OCI-LY1 (cell line): ENCODE measurements at regions not wholly inside any gene's neighbourhood (a gene's known extent, or its start where the extent isn't known, plus 50 kb on each side); places are given as distances from the start of the nearest gene placed in this dataset.

Experiments
- H2AFZ ChIP-seq: fragments of 200-600 bp; sonication (generic), shearing (Covaris generic); 2 replicates; pipeline ENCODE4 v1.6.0; 2014; ENCODE audit warnings: antibody characterized with exemption, mild to moderate bottlenecking, low read length
- H3F3A ChIP-seq: fragments of 200-600 bp; sonication (generic), shearing (Covaris generic); 2 replicates; pipeline ENCODE4 v1.6.0; 2014; ENCODE audit warnings: mild to moderate bottlenecking, antibody characterized with exemption, low read length, moderate library complexity; ENCODE audit not compliant: insufficient read depth
- H3K27ac ChIP-seq: fragments of 200-600 bp; sonication (generic); 2 replicates; pipeline ENCODE4 v1.5.1; 2014; ENCODE audit warnings: low read length, mixed run types, mild to moderate bottlenecking, low read depth; ENCODE audit not compliant: poor library complexity, severe bottlenecking
- H3K27me3 ChIP-seq: fragments of 200-600 bp; sonication (generic); 2 replicates; pipeline ENCODE4 v1.6.0; 2014; ENCODE audit warnings: antibody characterized with exemption, mild to moderate bottlenecking, low read length, moderate library complexity; ENCODE audit not compliant: insufficient read depth
- H3K36me3 ChIP-seq: fragments of 200-600 bp; sonication (generic); 2 replicates; pipeline ENCODE4 v1.6.1; 2014; ENCODE audit warnings: mild to moderate bottlenecking, antibody characterized with exemption, low read length, moderate library complexity, mixed read lengths; ENCODE audit not compliant: insufficient read depth
- H3K4me1 ChIP-seq: fragments of 200-600 bp; sonication (generic); 2 replicates; pipeline ENCODE4 v1.5.1; 2014; ENCODE audit warnings: mild to moderate bottlenecking, low read length, moderate library complexity; ENCODE audit not compliant: insufficient read depth, severe bottlenecking
- H3K4me2 ChIP-seq: fragments of 200-600 bp; sonication (generic), shearing (Covaris generic); 2 replicates; pipeline ENCODE4 v1.6.1; 2014; ENCODE audit warnings: low read length
- H3K4me3 ChIP-seq: fragments of 200-600 bp; sonication (generic); 2 replicates; pipeline ENCODE4 v1.5.1; 2014; ENCODE audit warnings: low read length, low read depth, mild to moderate bottlenecking, mixed read lengths; ENCODE audit not compliant: poor library complexity, severe bottlenecking
- H3K79me2 ChIP-seq: fragments of 200-600 bp; shearing (Covaris generic); 2 replicates; pipeline ENCODE4 v1.6.1; 2016; ENCODE audit warnings: mixed run types, low read length, mixed read lengths; ENCODE audit not compliant: insufficient read depth
- H3K9ac ChIP-seq: fragments of 200-600 bp; sonication (generic), shearing (Covaris generic); 2 replicates; pipeline ENCODE4 v1.6.1; 2014; ENCODE audit warnings: mild to moderate bottlenecking, low read length, mixed read lengths
- H3K9me2 ChIP-seq: fragments of 200-600 bp; sonication (generic), shearing (Covaris generic); 2 replicates; pipeline ENCODE4 v1.6.1; 2014; ENCODE audit warnings: low read depth, mild to moderate bottlenecking, low read length, mixed read lengths
- H3K9me3 ChIP-seq: fragments of 200-600 bp; shearing (Covaris generic); 2 replicates; pipeline ENCODE4 v1.6.1; 2014; ENCODE audit warnings: low read length, mixed read lengths
- H4K20me1 ChIP-seq: fragments of 200-600 bp; sonication (generic), shearing (Covaris generic); 2 replicates; pipeline ENCODE4 v1.6.0; 2016; ENCODE audit warnings: mild to moderate bottlenecking, low read length; ENCODE audit not compliant: insufficient read depth
- CTCF ChIP-seq: fragments of 200-600 bp; sonication (generic), shearing (Covaris generic); IDR thresholded peaks from 2 replicates; pipeline ENCODE4 v1.5.1; 2017; ENCODE audit warnings: mild to moderate bottlenecking, antibody characterized with exemption, low read length, moderate library complexity, mixed read lengths
- EZH2 ChIP-seq: fragments of 200-600 bp; sonication (generic), shearing (Covaris generic); IDR thresholded peaks from 2 replicates; pipeline ENCODE4 v1.8.0; 2017; ENCODE audit warnings: borderline replicate concordance, mixed run types, mild to moderate bottlenecking, antibody characterized with exemption, low read length, moderate library complexity, mixed read lengths

GRCh38 chr2:103526757-103527156 lies 764.9 kb downstream of the TMEM182 start:
- Histone ChIP-seq H3K9ac (no peak overlapping the region), H3F3A (no peaks in the 10 kb centered on the region), H3K27ac (no peak overlapping the region), H2AFZ (no peak overlapping the region), H3K4me2 (no peak overlapping the region), H3K9me2 (no peaks in the 10 kb centered on the region), H3K9me3 (no peaks in the 10 kb centered on the region), H3K4me1 (no peaks in the 10 kb centered on the region), H3K4me3 (no peak overlapping the region), H3K27me3 (no peaks in the 10 kb centered on the region), H3K79me2 (no peaks in the 10 kb centered on the region), H3K36me3 (no peaks in the 10 kb centered on the region), H4K20me1 (no peaks in the 10 kb centered on the region)
- TF ChIP-seq EZH2, result no peak
- TF ChIP-seq CTCF, result no peak

GRCh38 chr2:103527278-103527677 lies 765.4 kb downstream of the TMEM182 start:
- no peak overlapping the region for H3K4me2 ChIP-seq
- no peaks in the 10 kb centered on the region for H3K9me3 ChIP-seq
- H2AFZ ChIP-seq, result no peak overlapping the region
- H3K36me3 ChIP-seq, result no peaks in the 10 kb centered on the region
- no peaks in the 10 kb centered on the region for H3K9me2 ChIP-seq
- H3K9ac ChIP-seq, result no peak overlapping the region
- no peaks in the 10 kb centered on the region for H3K79me2 ChIP-seq
- H3K27ac ChIP-seq, result no peak overlapping the region
- no peaks in the 10 kb centered on the region for H3F3A ChIP-seq
- no peaks in the 10 kb centered on the region for H3K4me1 ChIP-seq
- no peaks in the 10 kb centered on the region for H4K20me1 ChIP-seq
- TF ChIP-seq EZH2 (no peak), CTCF (no peak)
- H3K27me3 ChIP-seq, result no peaks in the 10 kb centered on the region
- no peak overlapping the region for H3K4me3 ChIP-seq

- no peak overlapping the region for H3K4me2 ChIP-seq
- H3K36me3 ChIP-seq, result no peaks in the 10 kb centered on the region
- H3K9ac ChIP-seq, result no peak overlapping the region
- H3K9me2 ChIP-seq, result no peaks in the 10 kb centered on the region
- no peaks in the 10 kb centered on the region for H3K4me1 ChIP-seq
- H4K20me1 ChIP-seq, result no peaks in the 10 kb centered on the region
- H3K9me3 ChIP-seq, result no peaks in the 10 kb centered on the region
- no peaks in the 10 kb centered on the region for H3F3A ChIP-seq
- no peak overlapping the region for H2AFZ ChIP-seq
- no peaks in the 10 kb centered on the region for H3K27me3 ChIP-seq
- TF ChIP-seq CTCF (no peak), EZH2 (no peak)
- H3K4me3 ChIP-seq, result no peak overlapping the region
- H3K27ac ChIP-seq, result no peak overlapping the region
- no peaks in the 10 kb centered on the region for H3K79me2 ChIP-seq
Observed at GRCh38 chr2:103529798-103530502, 768.1 kb downstream of the TMEM182 start.
